ENCODE measurements at regions not wholly inside any gene's neighbourhood (a gene's known extent, or its start where the extent isn't known, plus 50 kb on each side); places are given as distances from the start of the nearest gene placed in this dataset.
"Not testable (repeated sequence)": the region's sequence is repeated elsewhere in the genome, so short reads cannot be mapped to it uniquely, and the experiment has no call there.

- Histone ChIP-seq H3K79me2 (ENCODE audit: insufficient read depth) (no peaks in the 10 kb centered on the region), H3K9ac (no peak overlapping the region), H2AFZ (ENCODE audit: low read depth) (no peak overlapping the region), H3K9me2 (no peaks in the 10 kb centered on the region), H3K27me3 (ENCODE audit: insufficient read depth) (no peaks in the 10 kb centered on the region), H3K4me1 (ENCODE audit: control insufficient read depth in 1 of 2, insufficient read depth in 2 of 2, low read depth in 1 of 2, low read length in 1 of 2) (no peaks in the 10 kb centered on the region), H4K20me1 (ENCODE audit: insufficient read depth) (no peaks in the 10 kb centered on the region), H3F3A (replicated peaks; ENCODE audit: insufficient read depth) (no peaks in the 10 kb centered on the region), H3K9me3 (no peaks in the 10 kb centered on the region), H3K4me3 (ENCODE audit: low read depth in 2 of 2, low read length in 1 of 2) (no peak overlapping the region), H3K36me3 (replicated peaks in 1 of 2; ENCODE audit: control insufficient read depth in 1 of 2, insufficient read depth in 2 of 2, low read length in 1 of 2) (no peaks in the 10 kb centered on the region), H3K4me2 (no peak overlapping the region), H3K27ac (ENCODE audit: low read depth in 2 of 2, low read length in 1 of 2) (no peak overlapping the region)
- no peak for DNase-seq
- ChIA-PET POLR2A (no interaction called here), CTCF (interaction anchor here (1.4 kb wide), 1 partner anchor 15 kb away, joined by 3 read pairs; no protein-coding TSS in a partner anchor)
- TF ChIP-seq EZH2phosphoT487 (IDR thresholded peaks at IDR 0.05; ENCODE audit: borderline replicate concordance, low read depth), result no peak
- no peak for TF ChIP-seq SIN3A (IDR thresholded peaks at IDR 0.05; ENCODE audit: borderline replicate concordance, low read depth, low read length)
- TF ChIP-seq EP300 (IDR thresholded peaks at IDR 0.05; ENCODE audit: borderline replicate concordance in 1 of 2, low read depth in 1 of 2, low read length in 1 of 2), result no peak
- TF ChIP-seq, protein P1, sequence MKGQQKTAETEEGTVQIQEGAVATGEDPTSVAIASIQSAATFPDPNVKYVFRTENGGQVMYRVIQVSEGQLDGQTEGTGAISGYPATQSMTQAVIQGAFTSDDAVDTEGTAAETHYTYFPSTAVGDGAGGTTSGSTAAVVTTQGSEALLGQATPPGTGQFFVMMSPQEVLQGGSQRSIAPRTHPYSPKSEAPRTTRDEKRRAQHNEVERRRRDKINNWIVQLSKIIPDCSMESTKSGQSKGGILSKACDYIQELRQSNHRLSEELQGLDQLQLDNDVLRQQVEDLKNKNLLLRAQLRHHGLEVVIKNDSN (IDR thresholded peaks at IDR 0.05; ENCODE audit: borderline replicate concordance, low read depth), result no peak
- TF ChIP-seq TCF12 (IDR thresholded peaks at IDR 0.05), result no peak
- TF ChIP-seq, protein P2, sequence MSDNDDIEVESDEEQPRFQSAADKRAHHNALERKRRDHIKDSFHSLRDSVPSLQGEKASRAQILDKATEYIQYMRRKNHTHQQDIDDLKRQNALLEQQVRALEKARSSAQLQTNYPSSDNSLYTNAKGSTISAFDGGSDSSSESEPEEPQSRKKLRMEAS (IDR thresholded peaks at IDR 0.05; ENCODE audit: low read depth), result no peak
- no peak for TF ChIP-seq ELF1 (IDR thresholded peaks at IDR 0.05)
- TF ChIP-seq JUND (IDR thresholded peaks at IDR 0.05), result no peak
- TF ChIP-seq POLR2AphosphoS5 (IDR thresholded peaks at IDR 0.05; ENCODE audit: low read depth, low read length), result no peak
- TF ChIP-seq MEF2A (IDR thresholded peaks at IDR 0.05; ENCODE audit: borderline replicate concordance, low read depth), result no peak
- no peak for TF ChIP-seq TAF1 (IDR thresholded peaks at IDR 0.05; ENCODE audit: borderline replicate concordance, low read depth, low read length)
Observed at GRCh38 chr5:44085083-44085482, 304.1 kb downstream of the FGF10 start.

GRCh38 chr5:44074547-44074946, 314.7 kb downstream of the FGF10 start:
- H3K27me3 ChIP-seq (ENCODE audit: insufficient read depth); POLR2A ChIA-PET; H3K4me3 ChIP-seq (ENCODE audit: low read depth in 2 of 2, low read length in 1 of 2); H3K4me2 ChIP-seq; H3K9me2 ChIP-seq; DNase-seq; H3F3A ChIP-seq (replicated peaks; ENCODE audit: insufficient read depth); H3K9ac ChIP-seq; CTCF ChIA-PET; H2AFZ ChIP-seq (ENCODE audit: low read depth); H3K4me1 ChIP-seq (ENCODE audit: control insufficient read depth in 1 of 2, insufficient read depth in 2 of 2, low read depth in 1 of 2, low read length in 1 of 2); H3K79me2 ChIP-seq (ENCODE audit: insufficient read depth); H4K20me1 ChIP-seq (ENCODE audit: insufficient read depth); H3K9me3 ChIP-seq; H3K27ac ChIP-seq (ENCODE audit: low read depth in 2 of 2, low read length in 1 of 2); H3K36me3 ChIP-seq (replicated peaks in 1 of 2; ENCODE audit: control insufficient read depth in 1 of 2, insufficient read depth in 2 of 2, low read length in 1 of 2): not testable (repeated sequence)
- WGBS (ENCODE audit: low lambda C conversion rate), result 41% methylated on average over 21 of the region's 21 CpGs

GRCh38 chr5:44051591-44051990, 337.6 kb downstream of the FGF10 start:
- DNase-seq, result no peak
- Histone ChIP-seq H3K9me2 (no peaks in the 10 kb centered on the region), H3K9ac (no peak overlapping the region), H3K27me3 (ENCODE audit: insufficient read depth) (no peaks in the 10 kb centered on the region), H3K27ac (ENCODE audit: low read depth in 2 of 2, low read length in 1 of 2) (no peak overlapping the region), H3K4me3 (ENCODE audit: low read depth in 2 of 2, low read length in 1 of 2) (no peak overlapping the region), H3F3A (replicated peaks; ENCODE audit: insufficient read depth) (no peaks in the 10 kb centered on the region), H3K9me3 (no peaks in the 10 kb centered on the region), H3K79me2 (ENCODE audit: insufficient read depth) (no peaks in the 10 kb centered on the region), H3K4me1 (ENCODE audit: control insufficient read depth in 1 of 2, insufficient read depth in 2 of 2, low read depth in 1 of 2, low read length in 1 of 2) (no peaks in the 10 kb centered on the region), H2AFZ (ENCODE audit: low read depth) (no peak overlapping the region), H4K20me1 (ENCODE audit: insufficient read depth) (no peaks in the 10 kb centered on the region), H3K36me3 (replicated peaks in 1 of 2; ENCODE audit: control insufficient read depth in 1 of 2, insufficient read depth in 2 of 2, low read length in 1 of 2) (no peaks in the 10 kb centered on the region), H3K4me2 (no peak overlapping the region)
- 5% methylated on average over 2 of the region's 2 CpGs for WGBS (ENCODE audit: low lambda C conversion rate)
- POLR2A ChIA-PET, result no interaction called here
- CTCF ChIA-PET, result no interaction called here
- TF ChIP-seq SIN3A (IDR thresholded peaks at IDR 0.05; ENCODE audit: borderline replicate concordance, low read depth, low read length), result no peak
- no peak for TF ChIP-seq RCOR1 (IDR thresholded peaks at IDR 0.05; ENCODE audit: low read length)
- TF ChIP-seq, protein P1 (IDR thresholded peaks at IDR 0.05; ENCODE audit: borderline replicate concordance, low read depth), result no peak
- no peak for TF ChIP-seq JUND (IDR thresholded peaks at IDR 0.05)
- TF ChIP-seq, protein P2 (IDR thresholded peaks at IDR 0.05; ENCODE audit: low read depth), result no peak
- TF ChIP-seq GABPA (IDR thresholded peaks at IDR 0.05; ENCODE audit: low read depth), result no peak
- TF ChIP-seq MEF2A (IDR thresholded peaks at IDR 0.05; ENCODE audit: borderline replicate concordance, low read depth), result no peak
- no peak for TF ChIP-seq FOXM1 (IDR thresholded peaks at IDR 0.05; ENCODE audit: low read depth)
- no peak for TF ChIP-seq RFX5 (IDR thresholded peaks at IDR 0.05; ENCODE audit: low read length)
- no peak for TF ChIP-seq FOSL2 (IDR thresholded peaks at IDR 0.05; ENCODE audit: borderline replicate concordance, low read depth)
- no peak for TF ChIP-seq ELF1 (IDR thresholded peaks at IDR 0.05)
- TF ChIP-seq MXI1 (IDR thresholded peaks at IDR 0.05; ENCODE audit: low read depth, low read length), result no peak
- TF ChIP-seq RXRA (IDR thresholded peaks at IDR 0.05; ENCODE audit: borderline replicate concordance, low read depth), result no peak
- TF ChIP-seq YY1 (IDR thresholded peaks at IDR 0.05; ENCODE audit: low read depth), result no peak
- TF ChIP-seq, protein P3, sequence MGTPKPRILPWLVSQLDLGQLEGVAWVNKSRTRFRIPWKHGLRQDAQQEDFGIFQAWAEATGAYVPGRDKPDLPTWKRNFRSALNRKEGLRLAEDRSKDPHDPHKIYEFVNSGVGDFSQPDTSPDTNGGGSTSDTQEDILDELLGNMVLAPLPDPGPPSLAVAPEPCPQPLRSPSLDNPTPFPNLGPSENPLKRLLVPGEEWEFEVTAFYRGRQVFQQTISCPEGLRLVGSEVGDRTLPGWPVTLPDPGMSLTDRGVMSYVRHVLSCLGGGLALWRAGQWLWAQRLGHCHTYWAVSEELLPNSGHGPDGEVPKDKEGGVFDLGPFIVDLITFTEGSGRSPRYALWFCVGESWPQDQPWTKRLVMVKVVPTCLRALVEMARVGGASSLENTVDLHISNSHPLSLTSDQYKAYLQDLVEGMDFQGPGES (IDR thresholded peaks at IDR 0.05; ENCODE audit: low read depth, low read length), result no peak

Measured in SK-N-SH (cell line).